ENCODE measurements at regions not wholly inside any gene's neighbourhood (a gene's known extent, or its start where the extent isn't known, plus 50 kb on each side); places are given as distances from the start of the nearest gene placed in this dataset.

DNA sequence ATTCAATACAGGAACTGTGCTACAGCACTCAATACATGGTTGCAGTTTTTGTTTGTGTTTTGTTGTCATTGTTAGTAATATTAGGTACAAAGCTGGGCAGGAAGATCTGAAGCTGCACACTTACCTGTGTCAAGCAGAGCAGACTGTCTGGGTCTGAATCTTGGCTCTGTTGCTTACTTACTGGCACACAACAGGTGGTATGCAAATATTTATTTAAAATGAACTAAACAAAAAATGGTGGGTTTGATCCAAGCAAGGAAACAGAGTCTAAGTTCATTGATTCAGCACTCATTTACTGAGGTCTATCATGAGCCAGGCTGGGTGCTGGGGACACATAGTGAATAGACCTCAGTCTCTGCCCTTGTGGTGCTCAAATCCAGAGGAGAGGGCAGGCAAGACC lies 230.4 kb downstream of the OMA1 start:
- no peak overlapping the region for H3K27ac Mint-ChIP-seq
- DNase-seq, result no peak
- H3K4me3 Mint-ChIP-seq, result no peak overlapping the region
- peaks cover 3% of the 10 kb centered on the region for H3K27me3 Mint-ChIP-seq (ENCODE audit: low read depth, poor library complexity)
- H3K9me3 Mint-ChIP-seq, result peaks cover 4% of the 10 kb centered on the region
- TF ChIP-seq, protein P1, sequence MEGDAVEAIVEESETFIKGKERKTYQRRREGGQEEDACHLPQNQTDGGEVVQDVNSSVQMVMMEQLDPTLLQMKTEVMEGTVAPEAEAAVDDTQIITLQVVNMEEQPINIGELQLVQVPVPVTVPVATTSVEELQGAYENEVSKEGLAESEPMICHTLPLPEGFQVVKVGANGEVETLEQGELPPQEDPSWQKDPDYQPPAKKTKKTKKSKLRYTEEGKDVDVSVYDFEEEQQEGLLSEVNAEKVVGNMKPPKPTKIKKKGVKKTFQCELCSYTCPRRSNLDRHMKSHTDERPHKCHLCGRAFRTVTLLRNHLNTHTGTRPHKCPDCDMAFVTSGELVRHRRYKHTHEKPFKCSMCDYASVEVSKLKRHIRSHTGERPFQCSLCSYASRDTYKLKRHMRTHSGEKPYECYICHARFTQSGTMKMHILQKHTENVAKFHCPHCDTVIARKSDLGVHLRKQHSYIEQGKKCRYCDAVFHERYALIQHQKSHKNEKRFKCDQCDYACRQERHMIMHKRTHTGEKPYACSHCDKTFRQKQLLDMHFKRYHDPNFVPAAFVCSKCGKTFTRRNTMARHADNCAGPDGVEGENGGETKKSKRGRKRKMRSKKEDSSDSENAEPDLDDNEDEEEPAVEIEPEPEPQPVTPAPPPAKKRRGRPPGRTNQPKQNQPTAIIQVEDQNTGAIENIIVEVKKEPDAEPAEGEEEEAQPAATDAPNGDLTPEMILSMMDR (IDR thresholded peaks at IDR 0.05), result no peak
- H3K4me1 Mint-ChIP-seq, result peaks cover 8% of the 10 kb centered on the region
- no peaks in the 10 kb centered on the region for H3K36me3 Mint-ChIP-seq (ENCODE audit: low read depth)

DNA sequence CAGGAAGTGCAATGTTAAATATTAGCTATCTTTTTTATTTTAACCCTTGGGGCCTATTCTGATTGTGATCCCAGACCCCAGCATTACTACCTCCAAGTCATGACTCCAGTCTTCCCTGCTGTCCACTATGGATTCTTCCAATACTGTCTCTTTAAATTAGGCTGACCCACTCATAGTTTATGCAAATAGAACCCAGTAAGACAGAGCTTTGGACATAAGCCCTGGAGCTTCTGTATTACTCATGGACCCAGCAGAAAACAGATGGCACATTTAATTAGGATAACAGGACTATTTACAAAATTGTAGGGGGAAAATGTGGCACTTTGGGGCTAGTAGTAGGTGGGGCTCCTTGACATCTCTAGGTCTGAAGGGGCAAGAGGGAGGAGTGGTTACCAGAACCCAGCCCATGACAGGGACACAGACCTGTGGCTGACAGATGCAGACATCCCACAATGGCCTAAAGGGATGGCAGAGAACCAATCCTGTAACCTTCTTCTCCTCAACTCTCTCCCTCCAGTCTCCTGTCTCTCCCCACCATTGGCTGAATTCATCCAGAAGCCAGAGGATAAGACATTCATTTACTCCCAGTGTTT lies 233.5 kb downstream of the OMA1 start:
- H3K4me1 Mint-ChIP-seq, result no peaks in the 10 kb centered on the region
- H3K9me3 Mint-ChIP-seq, result no peaks in the 10 kb centered on the region
- DNase-seq, result no peak
- no peak overlapping the region for H3K4me3 Mint-ChIP-seq
- H3K27me3 Mint-ChIP-seq (ENCODE audit: low read depth, poor library complexity), result peaks cover 3% of the 10 kb centered on the region
- H3K27ac Mint-ChIP-seq, result no peak overlapping the region
- TF ChIP-seq, protein P1 (IDR thresholded peaks at IDR 0.05), result no peak
- H3K36me3 Mint-ChIP-seq (ENCODE audit: low read depth), result no peaks in the 10 kb centered on the region

DNA sequence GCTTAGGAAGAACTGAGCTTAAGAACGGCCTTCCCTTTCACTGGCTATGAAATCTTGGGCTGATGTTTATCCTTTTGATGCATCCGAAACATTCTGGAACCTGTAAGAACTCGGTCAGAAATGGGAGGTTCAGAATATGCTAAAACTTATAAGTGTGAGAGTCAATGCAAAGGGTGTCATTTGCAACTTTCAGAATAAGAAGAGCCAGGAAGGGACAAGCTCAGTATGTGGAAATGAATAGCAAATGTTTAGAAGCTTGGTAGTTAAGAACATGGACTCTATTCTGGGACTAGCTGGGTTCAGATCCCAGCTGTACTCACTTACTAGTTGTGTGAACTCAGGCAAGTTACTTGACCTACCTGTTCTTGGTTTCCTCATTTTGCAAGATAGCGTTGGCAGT lies 234.1 kb downstream of the OMA1 start:
- no peak overlapping the region for H3K4me3 Mint-ChIP-seq
- peaks cover 7% of the 10 kb centered on the region for H3K27me3 Mint-ChIP-seq (ENCODE audit: low read depth, poor library complexity)
- TF ChIP-seq, protein P1 (IDR thresholded peaks at IDR 0.05), result no peak

DNA sequence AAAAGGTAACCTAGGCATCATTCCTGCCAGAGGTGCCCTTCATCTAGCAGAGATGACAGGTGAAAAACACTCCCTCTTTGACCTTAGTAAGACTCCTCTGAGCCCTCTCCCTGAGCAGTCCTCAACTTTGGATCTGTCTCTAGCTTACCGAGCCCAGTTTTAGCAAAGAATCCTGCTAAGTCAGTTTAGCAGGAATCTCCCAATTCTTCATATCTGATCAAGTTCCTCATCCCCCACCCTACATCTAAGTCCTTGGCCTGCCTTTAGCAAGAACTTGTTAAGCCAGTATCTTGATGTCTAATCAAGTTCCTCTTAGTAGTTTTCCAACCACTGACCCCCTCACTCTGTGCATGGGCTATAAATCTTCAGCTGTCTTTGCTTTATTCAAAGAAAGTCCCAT lies 235.6 kb downstream of the OMA1 start:
- Mint-ChIP-seq H3K27ac (no peak overlapping the region), H3K27me3 (ENCODE audit: low read depth, poor library complexity) (peaks cover 7% of the 10 kb centered on the region), H3K9me3 (no peaks in the 10 kb centered on the region), H3K4me3 (no peak overlapping the region), H3K36me3 (ENCODE audit: low read depth) (no peaks in the 10 kb centered on the region), H3K4me1 (peaks cover 5% of the 10 kb centered on the region)
- TF ChIP-seq, protein P1 (IDR thresholded peaks at IDR 0.05), result no peak
- DNase-seq, result no peak

More for the DNA sequence above, 234.1 kb downstream of the OMA1 start:
- Mint-ChIP-seq H3K9me3 (no peaks in the 10 kb centered on the region), H3K36me3 (ENCODE audit: low read depth) (no peaks in the 10 kb centered on the region), H3K27ac (no peak overlapping the region), H3K4me1 (peaks cover 4% of the 10 kb centered on the region)
- DNase-seq, result no peak

DNA sequence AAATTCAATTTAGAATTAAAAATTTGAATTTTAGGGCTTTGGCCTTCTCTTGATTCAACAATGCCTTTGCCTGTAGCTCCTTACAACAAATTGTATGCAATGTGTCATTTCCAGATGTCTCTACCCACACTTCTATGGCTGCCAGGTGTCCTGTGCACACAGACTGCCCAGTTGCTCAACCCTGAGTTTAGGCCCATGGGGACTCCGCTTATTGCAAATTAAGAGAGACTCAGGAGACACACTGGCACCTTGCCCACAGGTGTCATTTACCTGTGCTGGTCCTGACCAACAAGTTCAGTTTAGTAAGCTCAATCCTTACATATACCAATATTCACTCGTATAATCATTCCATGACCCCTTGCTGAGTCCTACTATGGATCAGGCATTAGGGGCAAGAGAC lies 236.1 kb downstream of the OMA1 start:
- no peak for DNase-seq
- Mint-ChIP-seq H3K4me1 (peaks cover 5% of the 10 kb centered on the region), H3K36me3 (ENCODE audit: low read depth) (no peaks in the 10 kb centered on the region), H3K9me3 (no peaks in the 10 kb centered on the region), H3K27me3 (ENCODE audit: low read depth, poor library complexity) (peaks cover 7% of the 10 kb centered on the region), H3K4me3 (no peak overlapping the region), H3K27ac (no peak overlapping the region)
- TF ChIP-seq, protein P1 (IDR thresholded peaks at IDR 0.05), result no peak

DNA sequence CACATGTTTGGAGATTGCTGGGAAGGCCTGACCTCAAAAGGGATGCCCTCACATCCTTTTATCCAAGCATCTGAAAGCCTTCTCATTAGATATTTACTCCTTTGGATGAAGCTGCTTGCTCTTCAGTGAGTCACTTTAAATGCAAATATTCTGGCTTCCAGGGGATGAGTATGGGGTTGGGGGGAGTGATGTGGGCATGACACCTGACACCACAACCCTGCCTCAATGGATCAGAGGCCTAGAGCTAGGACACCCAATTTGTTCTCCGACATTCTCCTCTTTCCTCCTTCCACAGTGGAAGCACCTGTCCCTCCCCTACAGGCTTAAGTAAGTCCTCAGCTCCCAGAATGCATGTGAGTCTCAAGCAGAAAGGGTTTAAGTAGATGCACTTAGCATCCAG lies 238.3 kb downstream of the OMA1 start:
- TF ChIP-seq, protein P1 (IDR thresholded peaks at IDR 0.05), result no peak
- H3K4me3 Mint-ChIP-seq, result no peak overlapping the region
- no peaks in the 10 kb centered on the region for H3K9me3 Mint-ChIP-seq
- H3K36me3 Mint-ChIP-seq (ENCODE audit: low read depth), result no peaks in the 10 kb centered on the region
- H3K27me3 Mint-ChIP-seq (ENCODE audit: low read depth, poor library complexity), result peaks cover 4% of the 10 kb centered on the region
- H3K27ac Mint-ChIP-seq, result no peak overlapping the region
- DNase-seq, result no peak
- H3K4me1 Mint-ChIP-seq, result peaks cover 5% of the 10 kb centered on the region

All from nephron progenitor cell (in vitro differentiated cells).